ENCODE measurements at regions not wholly inside any gene's neighbourhood (a gene's known extent, or its start where the extent isn't known, plus 50 kb on each side); places are given as distances from the start of the nearest gene placed in this dataset.

GRCh38 chr17:63071797-63072196, 105.8 kb downstream of the TANC2 start:
- TF ChIP-seq, protein P1, sequence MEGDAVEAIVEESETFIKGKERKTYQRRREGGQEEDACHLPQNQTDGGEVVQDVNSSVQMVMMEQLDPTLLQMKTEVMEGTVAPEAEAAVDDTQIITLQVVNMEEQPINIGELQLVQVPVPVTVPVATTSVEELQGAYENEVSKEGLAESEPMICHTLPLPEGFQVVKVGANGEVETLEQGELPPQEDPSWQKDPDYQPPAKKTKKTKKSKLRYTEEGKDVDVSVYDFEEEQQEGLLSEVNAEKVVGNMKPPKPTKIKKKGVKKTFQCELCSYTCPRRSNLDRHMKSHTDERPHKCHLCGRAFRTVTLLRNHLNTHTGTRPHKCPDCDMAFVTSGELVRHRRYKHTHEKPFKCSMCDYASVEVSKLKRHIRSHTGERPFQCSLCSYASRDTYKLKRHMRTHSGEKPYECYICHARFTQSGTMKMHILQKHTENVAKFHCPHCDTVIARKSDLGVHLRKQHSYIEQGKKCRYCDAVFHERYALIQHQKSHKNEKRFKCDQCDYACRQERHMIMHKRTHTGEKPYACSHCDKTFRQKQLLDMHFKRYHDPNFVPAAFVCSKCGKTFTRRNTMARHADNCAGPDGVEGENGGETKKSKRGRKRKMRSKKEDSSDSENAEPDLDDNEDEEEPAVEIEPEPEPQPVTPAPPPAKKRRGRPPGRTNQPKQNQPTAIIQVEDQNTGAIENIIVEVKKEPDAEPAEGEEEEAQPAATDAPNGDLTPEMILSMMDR (IDR thresholded peaks at IDR 0.05), result no peak
- no peak for TF ChIP-seq POLR2A (IDR thresholded peaks at IDR 0.05)

All from thyroid gland (tissue), 4 donors.